ENCODE measurements at regions not wholly inside any gene's neighbourhood (a gene's known extent, or its start where the extent isn't known, plus 50 kb on each side); places are given as distances from the start of the nearest gene placed in this dataset.

DNA sequence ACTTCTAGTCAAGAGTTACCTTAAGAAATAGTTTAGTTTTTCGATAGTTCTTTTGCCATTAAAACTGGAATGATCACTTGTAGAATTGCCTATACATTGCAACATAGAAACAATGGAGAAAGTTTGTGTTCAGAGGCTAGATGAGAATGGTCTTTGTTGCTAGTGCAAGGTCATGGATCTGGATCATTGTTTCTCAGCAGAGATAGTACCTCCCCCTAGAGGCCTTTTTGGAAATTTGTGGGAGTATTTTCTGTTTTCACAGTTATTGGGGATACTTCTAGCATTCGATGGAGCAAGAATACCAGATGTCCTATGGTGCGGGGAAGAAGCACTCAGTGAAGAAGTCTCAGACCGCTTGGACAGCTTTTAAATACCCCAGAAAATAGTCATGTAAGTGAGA is 138.8 kb upstream of the HMGA2 start:
- no peak for TF ChIP-seq EP300 (IDR thresholded peaks at IDR 0.05; ENCODE audit: borderline replicate concordance)
- TF ChIP-seq TEAD4 (IDR thresholded peaks at IDR 0.05) = 0 out of 2 replicates have a peak, but pooled peaks have one; percentile 17
- TF ChIP-seq MAX (IDR thresholded peaks at IDR 0.05) = no peak
- TF ChIP-seq RAD21 (IDR thresholded peaks at IDR 0.05; ENCODE audit: low read depth) = peak; percentile 91
- TF ChIP-seq CREB1 (IDR thresholded peaks at IDR 0.05; ENCODE audit: low read depth) = no peak
- TF ChIP-seq CEBPB (IDR thresholded peaks at IDR 0.05) = no peak

Measured in Ishikawa (cell line).